ENCODE measurements at regions not wholly inside any gene's neighbourhood (a gene's known extent, or its start where the extent isn't known, plus 50 kb on each side); places are given as distances from the start of the nearest gene placed in this dataset.

DNA sequence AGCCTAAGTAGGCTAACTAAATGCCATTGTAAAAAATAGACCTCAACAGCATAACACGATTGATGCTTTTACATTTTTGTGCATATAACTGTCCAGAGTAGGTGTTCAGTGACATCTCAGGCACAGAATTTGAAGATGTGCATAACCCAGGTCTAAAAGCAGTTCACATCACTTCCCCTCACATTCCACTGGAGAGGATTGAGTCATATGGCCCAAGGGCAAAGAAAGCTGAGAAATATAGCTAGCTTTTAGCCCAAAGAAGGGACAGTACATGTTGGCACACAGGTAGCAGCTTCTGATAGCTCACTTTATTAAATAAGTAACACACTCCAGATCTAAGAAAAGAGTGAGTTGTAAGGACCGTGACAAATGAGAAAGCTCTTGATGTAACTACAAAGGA is 2259.5 kb upstream of the WWC1 start:
- intact Hi-C loops (cut with micrococcal nuclease): no loop called here
- POLR2A ChIA-PET: no interaction called here

More for the DNA sequence above, 2259.5 kb upstream of the WWC1 start:
- Histone ChIP-seq H3K27me3 (ENCODE audit: control insufficient read depth in 2 of 2, insufficient read depth in 2 of 2, low read length in 2 of 2) (no peaks in the 10 kb centered on the region), H4K20me1 (replicated peaks; ENCODE audit: control insufficient read depth, extremely low read depth, insufficient read depth, low read length) (no peaks in the 10 kb centered on the region), H3K4me1 (ENCODE audit: control insufficient read depth, extremely low read depth, insufficient read depth, low read length) (no peaks in the 10 kb centered on the region), H2AFZ (ENCODE audit: low read depth, low read length) (no peak overlapping the region), H3K36me3 (ENCODE audit: control insufficient read depth in 2 of 2, extremely low read depth in 1 of 2, insufficient read depth in 2 of 2, low read length in 2 of 2) (no peaks in the 10 kb centered on the region), H3K9ac (replicated peaks; ENCODE audit: extremely low read depth, insufficient read depth, low read length) (no peak overlapping the region), H3K4me3 (replicated peaks in 1 of 3; ENCODE audit: insufficient read depth in 1 of 3, low read depth in 1 of 3, low read length in 3 of 3) (no peak overlapping the region), H3K9me1 (replicated peaks; ENCODE audit: control insufficient read depth, extremely low read depth, insufficient read depth, low read length) (no peaks in the 10 kb centered on the region), H3K9me3 (replicated peaks; ENCODE audit: control insufficient read depth, insufficient read depth, low read length) (peaks cover 5% of the 10 kb centered on the region), H3K27ac (ENCODE audit: insufficient read depth, low read depth, low read length) (no peak overlapping the region), H3K79me2 (ENCODE audit: control insufficient read depth, insufficient read depth, low read length) (no peaks in the 10 kb centered on the region), H3K4me2 (ENCODE audit: insufficient read depth, low read length) (no peak overlapping the region)
- BruUV-seq (replicated peaks): no TSS peak
- dilution Hi-C loops (cut with MboI; ENCODE audit: extremely low pct_ligation_motif_present, low sequenced_read_pairs): no loop called here
- CTCF ChIA-PET: no interaction called here
- TF ChIP-seq MYC (IDR thresholded peaks at IDR 0.05; ENCODE audit: low read depth, low read length): no peak
- TF ChIP-seq, protein P1, sequence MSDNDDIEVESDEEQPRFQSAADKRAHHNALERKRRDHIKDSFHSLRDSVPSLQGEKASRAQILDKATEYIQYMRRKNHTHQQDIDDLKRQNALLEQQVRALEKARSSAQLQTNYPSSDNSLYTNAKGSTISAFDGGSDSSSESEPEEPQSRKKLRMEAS (IDR thresholded peaks at IDR 0.05; ENCODE audit: insufficient read depth, insufficient read length): no peak
- no peak for TF ChIP-seq POLR2A (IDR thresholded peaks at IDR 0.05; ENCODE audit: low read depth, low read length)
- TF ChIP-seq JUN (IDR thresholded peaks at IDR 0.05; ENCODE audit: borderline replicate concordance, insufficient read depth, insufficient read length, low read depth): no peak
- TF ChIP-seq GATA2 (IDR thresholded peaks at IDR 0.05; ENCODE audit: insufficient read depth, insufficient read length, low read depth, low read length): no peak
- TF ChIP-seq, protein P2, sequence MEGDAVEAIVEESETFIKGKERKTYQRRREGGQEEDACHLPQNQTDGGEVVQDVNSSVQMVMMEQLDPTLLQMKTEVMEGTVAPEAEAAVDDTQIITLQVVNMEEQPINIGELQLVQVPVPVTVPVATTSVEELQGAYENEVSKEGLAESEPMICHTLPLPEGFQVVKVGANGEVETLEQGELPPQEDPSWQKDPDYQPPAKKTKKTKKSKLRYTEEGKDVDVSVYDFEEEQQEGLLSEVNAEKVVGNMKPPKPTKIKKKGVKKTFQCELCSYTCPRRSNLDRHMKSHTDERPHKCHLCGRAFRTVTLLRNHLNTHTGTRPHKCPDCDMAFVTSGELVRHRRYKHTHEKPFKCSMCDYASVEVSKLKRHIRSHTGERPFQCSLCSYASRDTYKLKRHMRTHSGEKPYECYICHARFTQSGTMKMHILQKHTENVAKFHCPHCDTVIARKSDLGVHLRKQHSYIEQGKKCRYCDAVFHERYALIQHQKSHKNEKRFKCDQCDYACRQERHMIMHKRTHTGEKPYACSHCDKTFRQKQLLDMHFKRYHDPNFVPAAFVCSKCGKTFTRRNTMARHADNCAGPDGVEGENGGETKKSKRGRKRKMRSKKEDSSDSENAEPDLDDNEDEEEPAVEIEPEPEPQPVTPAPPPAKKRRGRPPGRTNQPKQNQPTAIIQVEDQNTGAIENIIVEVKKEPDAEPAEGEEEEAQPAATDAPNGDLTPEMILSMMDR (IDR thresholded peaks at IDR 0.05; ENCODE audit: extremely low read depth in 1 of 2, insufficient read depth in 1 of 2, low read depth in 1 of 2, low read length in 2 of 2): no peak
- TF ChIP-seq FOS (IDR thresholded peaks at IDR 0.05; ENCODE audit: borderline replicate concordance, insufficient read depth, low read length): no peak
- TF ChIP-seq POLR2AphosphoS5 (IDR thresholded peaks at IDR 0.05; ENCODE audit: insufficient read depth, low read depth, low read length): no peak
- no peak for TF ChIP-seq EZH2 (IDR thresholded peaks at IDR 0.05; ENCODE audit: borderline replicate concordance, low read depth, low read length, severe bottlenecking)
- no peak for FAIRE-seq
- no peak for DNase-seq (ENCODE audit: low read depth, low spot score)

Measured in endothelial cell of umbilical vein (primary cell).